Erythroblast (primary cell): ENCODE measurements at regions not wholly inside any gene's neighbourhood (a gene's known extent, or its start where the extent isn't known, plus 50 kb on each side); places are given as distances from the start of the nearest gene placed in this dataset.

Source experiments
- GATA1 ChIP-seq: IDR thresholded peaks from 2 replicates; pipeline ENCODE4 v1.6.1; 2011; ENCODE audit warnings: low read depth, mild to moderate bottlenecking, control low read depth, low read length, moderate library complexity
- POLR2A ChIP-seq: IDR thresholded peaks from 2 replicates; pipeline ENCODE4 v1.6.1; 2011; ENCODE audit warnings: mild to moderate bottlenecking, low read length

DNA sequence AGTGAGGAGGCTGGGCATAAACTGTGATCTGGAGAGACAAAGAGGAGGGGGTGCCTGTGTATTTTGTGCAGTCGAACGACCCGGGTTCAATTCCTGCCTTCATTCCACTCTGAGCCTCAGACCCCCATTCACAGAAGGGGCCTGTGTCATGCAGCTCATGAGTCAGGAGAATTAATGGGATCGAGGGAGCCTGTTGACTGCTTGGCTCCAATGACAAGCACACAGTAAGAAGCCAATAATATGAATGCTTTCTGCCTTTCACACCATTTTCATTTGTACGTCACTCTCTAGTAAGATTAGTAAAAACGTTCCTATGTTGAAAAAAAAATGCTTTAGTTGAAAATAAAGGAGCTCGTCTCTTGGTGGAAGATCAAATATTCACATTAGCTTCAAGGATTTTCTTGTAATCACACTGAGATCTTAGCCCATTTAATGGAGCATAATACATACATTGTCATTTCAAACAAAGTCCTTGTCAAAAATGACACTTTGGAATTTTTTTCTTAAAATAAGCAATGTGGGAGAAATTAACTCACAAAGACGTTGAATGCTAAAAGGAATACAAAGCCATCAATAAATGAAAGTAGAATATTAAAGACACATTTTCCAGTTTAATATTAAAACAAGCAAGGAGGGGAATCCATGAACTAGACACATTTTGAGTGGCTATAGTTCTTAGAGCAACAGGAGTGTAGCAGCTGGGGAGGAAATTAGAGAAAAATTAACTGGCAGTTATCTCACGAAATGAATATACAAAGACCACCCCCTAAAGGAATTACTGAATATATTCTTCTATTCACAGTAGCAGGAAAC is 246.7 kb upstream of the AFDN start:
- no peak for TF ChIP-seq POLR2A
- no peak for TF ChIP-seq GATA1
